Right lobe of liver (tissue), 6 donors: ENCODE measurements at regions not wholly inside any gene's neighbourhood (a gene's known extent, or its start where the extent isn't known, plus 50 kb on each side); places are given as distances from the start of the nearest gene placed in this dataset.

Source experiments
- ATAC-seq, 4 donors: fragments of 200-7000 bp; cut with Tn5 transposase; one replicate each; pipeline ENCODE4 v1.9.1; 2020; ENCODE audit warnings: mild to moderate bottlenecking in 4 of 4, moderate library complexity in 4 of 4
- DNase-seq, 3 donors: peaks; one replicate each; pipeline ENCODE4 v3.0.0-alpha.2; 2020
- H3K27ac ChIP-seq, 3 donors: fragments of 200-600 bp; one replicate each; pipeline ENCODE4 v1.8.0; 2022
- H3K27me3 ChIP-seq, 2 donors: fragments of 200-600 bp; one replicate each; pipeline ENCODE4 v1.8.0; 2022
- H3K36me3 ChIP-seq, 4 donors: fragments of 200-600 bp; sonication (generic) in 1 of 4; one replicate each; pipeline versions ENCODE4 v1.5.1 to v1.8.0; 2017 to 2022; ENCODE audit warnings: control low read depth in 1 of 4
- H3K4me1 ChIP-seq, 4 donors: fragments of 200-600 bp; sonication (generic) in 1 of 4; one replicate each; pipeline versions ENCODE4 v1.5.1 to v1.8.0; 2017 to 2022; ENCODE audit warnings: control low read depth in 1 of 4
- H3K4me3 ChIP-seq, 3 donors: fragments of 200-600 bp; one replicate each; pipeline ENCODE4 v1.8.0; 2022
- H3K9me3 ChIP-seq, 4 donors: fragments of 200-600 bp; sonication (generic) in 1 of 4; one replicate each; pipeline versions ENCODE4 v1.5.1 to v1.8.0; 2017 to 2022; ENCODE audit warnings: control low read depth in 1 of 4
- CTCF ChIP-seq, 4 donors: fragments of 200-600 bp in 3 of 4; fragments of 450-650 bp in 1 of 4; IDR thresholded peaks; one replicate each; pipeline versions ENCODE4 v1.5.1 to v1.8.0; 2016 to 2022; ENCODE audit warnings: antibody characterized with exemption in 4 of 4, mild to moderate bottlenecking in 2 of 4
- POLR2A ChIP-seq: fragments of 450-650 bp; IDR thresholded peaks from one replicate; pipeline ENCODE4 v1.6.1; 2017; ENCODE audit warnings: antibody characterized with exemption, mild to moderate bottlenecking
- WGBS: methylation state at CpG from one replicate; pipeline ENCODE4 v1.1.6; 2018; ENCODE audit warnings: low coverage, low lambda C conversion rate; ENCODE audit not compliant: insufficient coverage; ENCODE audit errors: missing lambda C conversion rate; 5-methylcytosine and 5-hydroxymethylcytosine counted together
- intact Hi-C, 2 donors: fragments of 100-400 bp; cut with DNase I; formaldehyde crosslinking; loops; one replicate each; pipeline versions ENCODE4 v1.11.2 to v1.14.1; 2022
- donor health status: DM: no; HTN: yes; CAD: no.
- donor health status: DM: no; HTN: no; CAD: no.
- donor health status: DM: no; HTN: no; CAD: no.
- donor health status: DM: no; HTN: yes; CAD: no.
- donor health status: DM: no; HTN: yes; CAD: no.

- TF ChIP-seq POLR2A (no peak), CTCF (IDR thresholded peaks at IDR 0.05) (no peak)
- Histone ChIP-seq H3K27ac (no peak overlapping the region), H3K4me3 (no peak overlapping the region), H3K27me3 (no peaks in the 10 kb centered on the region), H3K36me3 (no peaks in the 10 kb centered on the region), H3K9me3 (no peaks in the 10 kb centered on the region), H3K4me1 (no peaks in the 10 kb centered on the region)
- intact Hi-C loops, result no loop called here
- 36% methylated on average over 4 of the region's 4 CpGs for WGBS
- no peak for ATAC-seq
- DNase-seq, result no peak
Observed at GRCh38 chr2:196336715-196337114, 165.3 kb upstream of the STK17B start.

GRCh38 chr2:196337208-196337953, 166.0 kb upstream of the STK17B start:
- H3K27me3 ChIP-seq, result no peaks in the 10 kb centered on the region
- H3K36me3 ChIP-seq, result no peaks in the 10 kb centered on the region
- ATAC-seq, result peak in 3 of 4 donors; percentile 48 to 64 (median 52)
- intact Hi-C loops, result no loop called here
- TF ChIP-seq CTCF (IDR thresholded peaks at IDR 0.05), result peak in 3 of 4 donors; percentile 38 to 48 (median 44)
- no peak for TF ChIP-seq POLR2A
- no peaks in the 10 kb centered on the region for H3K9me3 ChIP-seq
- H3K4me1 ChIP-seq, result no peaks in the 10 kb centered on the region
- WGBS, result 49% methylated on average over 6 of the region's 6 CpGs
- no peak overlapping the region for H3K27ac ChIP-seq
- H3K4me3 ChIP-seq, result no peak overlapping the region
- DNase-seq, result no peak

- ATAC-seq, result no peak
- intact Hi-C loops, result no loop called here
- 46% methylated on average over 2 of the region's 2 CpGs for WGBS
Observed at GRCh38 chr2:196338440-196338839, 167.1 kb upstream of the STK17B start.

GRCh38 chr2:196341277-196341841, 170.0 kb upstream of the STK17B start:
- Histone ChIP-seq H3K4me1 (no peaks in the 10 kb centered on the region), H3K27ac (no peak overlapping the region), H3K36me3 (no peaks in the 10 kb centered on the region), H3K4me3 (no peak overlapping the region), H3K27me3 (no peaks in the 10 kb centered on the region), H3K9me3 (no peaks in the 10 kb centered on the region)
- WGBS, result 36% methylated on average over 2 of the region's 2 CpGs
- DNase-seq, result no peak
- intact Hi-C loops, result no loop called here
- TF ChIP-seq CTCF (IDR thresholded peaks at IDR 0.05) (no peak), POLR2A (no peak)
- no peak for ATAC-seq

More at GRCh38 chr2:196338440-196338839, 167.1 kb upstream of the STK17B start:
- Histone ChIP-seq H3K4me1 (no peaks in the 10 kb centered on the region), H3K4me3 (no peak overlapping the region), H3K27me3 (no peaks in the 10 kb centered on the region), H3K9me3 (no peaks in the 10 kb centered on the region), H3K36me3 (no peaks in the 10 kb centered on the region), H3K27ac (no peak overlapping the region)
- no peak for TF ChIP-seq CTCF (IDR thresholded peaks at IDR 0.05)
- TF ChIP-seq POLR2A, result no peak
- DNase-seq, result no peak
